Subcutaneous abdominal adipose tissue (tissue), 5 donors: ENCODE measurements at regions not wholly inside any gene's neighbourhood (a gene's known extent, or its start where the extent isn't known, plus 50 kb on each side); places are given as distances from the start of the nearest gene placed in this dataset.

Experiments
- H3K27ac ChIP-seq: one replicate; pipeline ENCODE4 v1.7.0; 2013; ENCODE audit warnings: low read depth, mild to moderate bottlenecking, inconsistent platforms, low read length, moderate library complexity
- H3K27me3 ChIP-seq, 5 donors: one replicate each; pipeline ENCODE4 v1.7.0; 2013; ENCODE audit warnings: low read length in 5 of 5, inconsistent platforms in 1 of 5; ENCODE audit not compliant: control insufficient read depth in 5 of 5, insufficient read depth in 4 of 5
- H3K36me3 ChIP-seq, 5 donors: one replicate each; pipeline ENCODE4 v1.7.0; 2013; ENCODE audit warnings: low read length in 5 of 5; ENCODE audit not compliant: control insufficient read depth in 5 of 5, insufficient read depth in 5 of 5
- H3K4me1 ChIP-seq, 5 donors: one replicate each; pipeline ENCODE4 v1.7.0; 2013; ENCODE audit warnings: low read length in 5 of 5, mild to moderate bottlenecking in 3 of 5, moderate library complexity in 1 of 5; ENCODE audit not compliant: control insufficient read depth in 5 of 5, insufficient read depth in 5 of 5
- H3K4me3 ChIP-seq, 5 donors: one replicate each; pipeline ENCODE4 v1.7.0; 2013; ENCODE audit warnings: low read length in 5 of 5, low read depth in 1 of 5
- H3K9ac ChIP-seq, 5 donors: one replicate each; pipeline ENCODE4 v1.7.0; 2013; ENCODE audit warnings: low read length in 5 of 5, mild to moderate bottlenecking in 4 of 5, moderate library complexity in 3 of 5
- H3K9me3 ChIP-seq, 5 donors: one replicate each; pipeline ENCODE4 v1.7.0; 2013; ENCODE audit warnings: low read length in 5 of 5; ENCODE audit not compliant: control insufficient read depth in 5 of 5
- donor health status: healthy.
- donor health status: healthy.
- donor health status: healthy.
- donor health status: healthy.
- donor health status: healthy.

- H3K9ac ChIP-seq = no peak overlapping the region
- H3K27ac ChIP-seq = no peak overlapping the region
- no peaks in the 10 kb centered on the region for H3K36me3 ChIP-seq
- H3K4me1 ChIP-seq = no peaks in the 10 kb centered on the region
- no peak overlapping the region for H3K4me3 ChIP-seq
- H3K27me3 ChIP-seq = no peaks in the 10 kb centered on the region
- H3K9me3 ChIP-seq = no peaks in the 10 kb centered on the region
Measured at GRCh38 chr6:155678361-155678760, 222.7 kb upstream of the NOX3 start.

DNA sequence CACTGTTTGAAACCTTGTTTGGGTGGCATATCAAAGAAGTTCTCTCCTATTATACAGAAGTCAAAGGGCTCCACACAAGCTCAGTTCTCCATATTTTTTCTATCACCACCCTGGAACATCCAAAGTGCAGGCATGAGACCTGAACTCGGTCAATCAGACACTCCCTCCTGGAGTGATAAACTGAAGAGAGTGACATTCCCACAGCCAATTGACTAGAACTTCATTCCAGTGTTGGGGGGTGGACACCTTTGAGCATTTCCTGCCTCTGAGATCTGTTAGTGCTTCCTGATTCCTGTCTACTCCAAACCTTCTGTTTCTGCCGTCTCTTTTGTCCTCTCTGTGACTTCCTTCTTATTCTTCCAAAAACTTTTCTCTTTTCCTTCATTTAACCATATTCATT lies 220.7 kb upstream of the NOX3 start:
- no peak overlapping the region for H3K27ac ChIP-seq
- no peak overlapping the region for H3K4me3 ChIP-seq
- H3K27me3 ChIP-seq = no peaks in the 10 kb centered on the region
- no peaks in the 10 kb centered on the region for H3K9me3 ChIP-seq
- no peak overlapping the region for H3K9ac ChIP-seq
- H3K36me3 ChIP-seq = no peaks in the 10 kb centered on the region
- no peaks in the 10 kb centered on the region for H3K4me1 ChIP-seq

DNA sequence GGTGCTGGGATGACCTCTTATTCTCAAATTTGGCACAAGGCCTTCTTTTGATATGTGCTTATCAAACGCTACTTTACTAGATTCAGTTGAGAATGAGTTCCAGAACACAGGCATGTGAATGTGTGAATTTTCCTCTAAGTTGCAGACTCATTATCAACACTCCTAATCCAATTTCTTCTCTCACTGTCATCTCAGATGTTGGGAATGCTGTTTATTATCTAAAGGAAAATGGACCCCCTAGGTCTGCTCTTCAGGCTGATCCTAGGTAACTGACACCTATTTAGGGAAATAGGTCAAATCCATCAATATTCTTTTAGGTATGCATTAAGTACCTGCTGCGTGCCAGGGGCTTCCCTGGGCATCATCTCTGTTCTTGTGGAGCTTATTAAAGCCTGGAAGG lies 215.0 kb upstream of the NOX3 start:
- Histone ChIP-seq H3K9me3 (no peaks in the 10 kb centered on the region), H3K4me3 (no peak overlapping the region), H3K4me1 (no peaks in the 10 kb centered on the region), H3K9ac (no peak overlapping the region), H3K27ac (no peak overlapping the region), H3K36me3 (no peaks in the 10 kb centered on the region), H3K27me3 (no peaks in the 10 kb centered on the region)

- H3K27ac ChIP-seq = no peak overlapping the region
- H3K9me3 ChIP-seq = peaks cover 0 to 6% (median 0%) of the 10 kb centered on the region in 5 donors
- no peak overlapping the region for H3K9ac ChIP-seq
- H3K36me3 ChIP-seq = no peaks in the 10 kb centered on the region
- H3K4me3 ChIP-seq = no peak overlapping the region
- no peaks in the 10 kb centered on the region for H3K27me3 ChIP-seq
- H3K4me1 ChIP-seq = no peaks in the 10 kb centered on the region
Measured at GRCh38 chr6:155660251-155660977, 204.8 kb upstream of the NOX3 start.

DNA sequence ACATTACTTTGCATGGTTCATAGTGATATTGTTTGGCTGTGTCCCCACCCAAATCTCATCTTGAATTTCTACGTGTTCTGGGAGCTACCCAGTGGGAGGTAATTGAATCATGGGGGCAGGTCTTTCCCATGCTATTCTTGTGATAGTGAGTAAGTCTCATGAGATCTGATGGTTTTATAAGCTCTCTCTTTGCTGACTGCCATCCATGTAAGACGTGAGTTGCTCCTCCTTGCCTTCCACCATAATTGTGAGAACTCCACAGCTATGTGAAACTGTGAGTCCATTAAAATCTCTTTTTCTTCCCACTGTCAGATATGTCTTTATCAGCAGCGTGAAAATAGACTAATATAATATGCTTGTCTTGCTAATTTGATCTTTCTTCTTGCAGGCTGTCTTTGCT lies 200.4 kb upstream of the NOX3 start:
- H3K9me3 ChIP-seq = peaks cover 0 to 14% (median 2%) of the 10 kb centered on the region in 5 donors
- no peak overlapping the region for H3K4me3 ChIP-seq
- no peaks in the 10 kb centered on the region for H3K4me1 ChIP-seq
- H3K36me3 ChIP-seq = no peaks in the 10 kb centered on the region
- H3K9ac ChIP-seq = no peak overlapping the region
- no peak overlapping the region for H3K27ac ChIP-seq
- no peaks in the 10 kb centered on the region for H3K27me3 ChIP-seq

DNA sequence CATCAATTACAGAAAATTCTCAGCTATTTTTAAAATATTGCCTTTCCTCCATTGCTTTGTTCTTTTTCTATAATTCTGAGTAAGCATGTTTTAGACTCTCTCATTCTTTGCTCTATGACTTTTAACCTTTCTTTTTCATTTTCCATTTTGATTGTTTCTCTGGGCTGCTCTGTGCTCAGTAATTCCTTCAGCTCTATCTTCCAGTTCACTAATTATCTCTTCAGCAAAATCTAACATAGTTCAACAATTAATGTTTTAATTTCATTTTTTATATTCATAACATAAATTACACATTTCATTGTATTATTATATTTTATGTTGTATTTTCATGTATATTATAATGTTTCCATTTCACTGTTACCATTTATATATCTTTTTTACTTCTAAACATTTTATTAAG lies 198.8 kb upstream of the NOX3 start:
- no peaks in the 10 kb centered on the region for H3K27me3 ChIP-seq
- peaks cover 0 to 14% (median 2%) of the 10 kb centered on the region in 5 donors for H3K9me3 ChIP-seq
- no peaks in the 10 kb centered on the region for H3K4me1 ChIP-seq
- H3K27ac ChIP-seq = no peak overlapping the region
- H3K9ac ChIP-seq = no peak overlapping the region
- H3K36me3 ChIP-seq = no peaks in the 10 kb centered on the region
- no peak overlapping the region for H3K4me3 ChIP-seq

GRCh38 chr6:155648301-155648700 lies 192.7 kb upstream of the NOX3 start:
- Histone ChIP-seq H3K9me3 (no peaks in the 10 kb centered on the region), H3K27ac (no peak overlapping the region), H3K4me1 (peaks cover 0 to 2% (median 0%) of the 10 kb centered on the region in 5 donors), H3K4me3 (no peak overlapping the region), H3K27me3 (no peaks in the 10 kb centered on the region), H3K9ac (no peak overlapping the region), H3K36me3 (no peaks in the 10 kb centered on the region)

DNA sequence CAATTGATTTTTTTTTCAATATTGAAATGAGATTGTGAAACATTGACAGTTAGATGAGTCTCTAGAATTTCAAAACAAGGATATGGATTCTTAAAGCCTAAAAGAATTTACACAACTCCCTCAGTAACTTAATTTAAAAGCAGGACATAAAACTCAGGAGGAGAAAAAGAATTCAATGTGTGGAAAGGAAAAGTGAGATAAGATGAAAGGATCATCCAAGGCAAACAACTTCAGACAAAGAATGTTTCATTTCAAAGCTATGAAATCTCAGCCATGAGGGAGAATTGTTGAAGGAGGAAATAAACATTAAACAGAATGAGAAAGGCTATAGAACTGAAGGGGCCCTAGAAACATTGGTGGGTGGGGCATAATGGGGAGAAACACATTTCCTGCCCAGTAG lies 191.7 kb upstream of the NOX3 start:
- no peak overlapping the region for H3K27ac ChIP-seq
- no peak overlapping the region for H3K9ac ChIP-seq
- peaks cover 0 to 2% (median 0%) of the 10 kb centered on the region in 5 donors for H3K4me1 ChIP-seq

GRCh38 chr6:155646443-155646842 lies 190.8 kb upstream of the NOX3 start:
- Histone ChIP-seq H3K9me3 (peaks cover 0 to 7% (median 5%) of the 10 kb centered on the region in 5 donors), H3K9ac (no peak overlapping the region), H3K4me3 (no peak overlapping the region), H3K4me1 (peaks cover 0 to 2% (median 0%) of the 10 kb centered on the region in 5 donors), H3K27ac (no peak overlapping the region), H3K27me3 (no peaks in the 10 kb centered on the region), H3K36me3 (no peaks in the 10 kb centered on the region)

More for the DNA sequence above, 191.7 kb upstream of the NOX3 start:
- Histone ChIP-seq H3K36me3 (no peaks in the 10 kb centered on the region), H3K4me3 (no peak overlapping the region), H3K9me3 (peaks cover 0 to 6% (median 4%) of the 10 kb centered on the region in 5 donors), H3K27me3 (no peaks in the 10 kb centered on the region)

DNA sequence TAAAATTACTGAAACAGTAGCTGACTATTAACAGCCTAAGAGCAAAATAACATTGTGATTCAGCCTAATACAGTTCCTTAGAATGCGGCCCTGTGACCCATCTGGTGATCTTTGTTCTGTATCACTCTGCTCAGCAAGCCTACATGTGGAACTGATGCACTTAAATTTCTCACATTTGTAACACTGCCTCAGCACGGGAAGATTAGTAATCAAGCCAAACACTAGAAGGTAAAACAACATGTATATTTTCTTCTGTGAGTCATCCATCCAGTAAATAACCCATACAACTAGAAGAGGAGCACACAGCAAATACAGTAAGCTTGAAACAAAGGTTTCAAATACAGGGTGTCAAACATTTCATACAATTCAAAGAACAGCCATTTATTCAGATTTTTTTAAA lies 189.7 kb upstream of the NOX3 start:
- no peak overlapping the region for H3K9ac ChIP-seq

More for the DNA sequence above, 189.7 kb upstream of the NOX3 start:
- peaks cover 0 to 12% (median 9%) of the 10 kb centered on the region in 5 donors for H3K9me3 ChIP-seq
- no peaks in the 10 kb centered on the region for H3K36me3 ChIP-seq
- no peak overlapping the region for H3K4me3 ChIP-seq
- H3K4me1 ChIP-seq = peaks cover 0 to 2% (median 0%) of the 10 kb centered on the region in 5 donors
- no peaks in the 10 kb centered on the region for H3K27me3 ChIP-seq
- H3K27ac ChIP-seq = no peak overlapping the region
